ENCODE measurements at regions not wholly inside any gene's neighbourhood (a gene's known extent, or its start where the extent isn't known, plus 50 kb on each side); places are given as distances from the start of the nearest gene placed in this dataset.

GRCh38 chr6:165040440-165040839 lies 269.0 kb downstream of the C6orf118 start:
- Histone ChIP-seq H3K4me3 (replicated peaks; ENCODE audit: low read depth, low read length) (no peak overlapping the region), H3K27me3 (replicated peaks; ENCODE audit: control insufficient read depth, insufficient read depth, low read length) (no peaks in the 10 kb centered on the region), H3K36me3 (ENCODE audit: control insufficient read depth, insufficient read depth, low read length) (no peaks in the 10 kb centered on the region)
- no peak for TF ChIP-seq CTCF (IDR thresholded peaks at IDR 0.05; ENCODE audit: insufficient read depth, low read length, poor library complexity, severe bottlenecking)
- DNase-seq (ENCODE audit: extremely low read depth, insufficient read length), result no peak

DNA sequence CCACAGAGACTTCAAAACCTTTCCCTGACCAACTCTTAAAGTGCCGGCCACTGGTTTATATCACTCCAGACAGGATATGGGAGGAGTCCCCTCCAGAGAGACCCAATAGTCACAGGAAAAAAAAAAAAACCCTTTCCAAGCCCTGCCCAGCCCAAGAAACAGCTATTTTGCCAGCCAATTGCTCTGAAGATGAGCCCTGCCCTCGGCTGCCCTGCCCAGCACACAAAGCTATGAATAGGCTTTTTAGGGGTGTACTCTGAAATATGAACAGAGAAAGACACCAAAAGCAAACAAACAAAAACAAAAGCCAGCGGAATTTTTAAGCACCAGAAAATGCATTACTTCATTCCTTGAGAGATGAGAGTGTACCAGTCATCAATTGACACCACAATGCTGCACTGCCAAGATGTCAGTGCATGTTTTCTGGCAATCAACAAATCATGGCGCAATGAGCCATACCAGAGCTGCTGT lies 275.1 kb downstream of the C6orf118 start:
- H3K4me3 ChIP-seq (replicated peaks; ENCODE audit: low read depth, low read length), result no peak overlapping the region
- no peaks in the 10 kb centered on the region for H3K36me3 ChIP-seq (ENCODE audit: control insufficient read depth, insufficient read depth, low read length)
- no peaks in the 10 kb centered on the region for H3K27me3 ChIP-seq (replicated peaks; ENCODE audit: control insufficient read depth, insufficient read depth, low read length)
- no peak for DNase-seq (ENCODE audit: extremely low read depth, insufficient read length)
- TF ChIP-seq CTCF (IDR thresholded peaks at IDR 0.05; ENCODE audit: insufficient read depth, low read length, poor library complexity, severe bottlenecking), result no peak

- TF ChIP-seq CTCF (IDR thresholded peaks at IDR 0.05; ENCODE audit: insufficient read depth, low read length, poor library complexity, severe bottlenecking), result no peak
- Histone ChIP-seq H3K36me3 (ENCODE audit: control insufficient read depth, insufficient read depth, low read length) (no peaks in the 10 kb centered on the region), H3K4me3 (replicated peaks; ENCODE audit: low read depth, low read length) (no peak overlapping the region), H3K27me3 (replicated peaks; ENCODE audit: control insufficient read depth, insufficient read depth, low read length) (no peaks in the 10 kb centered on the region)
- DNase-seq (ENCODE audit: extremely low read depth, insufficient read length), result no peak
These were observed 277.9 kb downstream of the C6orf118 start for GRCh38 chr6:165031502-165031901.

GRCh38 chr6:165025040-165025439 lies 284.4 kb downstream of the C6orf118 start:
- TF ChIP-seq CTCF (IDR thresholded peaks at IDR 0.05; ENCODE audit: insufficient read depth, low read length, poor library complexity, severe bottlenecking), result no peak
- Histone ChIP-seq H3K36me3 (ENCODE audit: control insufficient read depth, insufficient read depth, low read length) (no peaks in the 10 kb centered on the region), H3K4me3 (replicated peaks; ENCODE audit: low read depth, low read length) (no peak overlapping the region), H3K27me3 (replicated peaks; ENCODE audit: control insufficient read depth, insufficient read depth, low read length) (no peaks in the 10 kb centered on the region)
- DNase-seq (ENCODE audit: extremely low read depth, insufficient read length), result no peak

DNA sequence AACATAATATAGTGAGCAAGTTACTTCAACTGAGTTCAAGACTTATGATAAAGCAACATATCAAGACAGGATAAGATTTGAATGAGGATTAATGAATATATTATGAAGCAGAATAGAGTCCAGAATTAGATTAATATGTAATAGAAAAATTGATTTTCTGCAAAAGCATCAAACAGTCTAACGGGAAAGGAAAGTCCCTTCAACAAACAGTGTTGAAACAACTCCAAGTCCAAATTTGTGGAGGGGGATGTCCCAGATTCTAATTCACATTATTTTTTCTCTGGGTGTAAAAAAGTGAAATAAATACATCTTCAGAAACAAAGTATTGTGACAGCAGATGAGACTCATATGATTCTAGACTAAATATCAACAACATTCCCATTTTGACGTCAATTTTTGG lies 289.7 kb downstream of the C6orf118 start:
- no peak for DNase-seq (ENCODE audit: extremely low read depth, insufficient read length)
- no peak overlapping the region for H3K4me3 ChIP-seq (replicated peaks; ENCODE audit: low read depth, low read length)
- no peaks in the 10 kb centered on the region for H3K27me3 ChIP-seq (replicated peaks; ENCODE audit: control insufficient read depth, insufficient read depth, low read length)
- H3K36me3 ChIP-seq (ENCODE audit: control insufficient read depth, insufficient read depth, low read length), result no peaks in the 10 kb centered on the region
- no peak for TF ChIP-seq CTCF (IDR thresholded peaks at IDR 0.05; ENCODE audit: insufficient read depth, low read length, poor library complexity, severe bottlenecking)

GRCh38 chr6:165015676-165016075 lies 293.7 kb downstream of the C6orf118 start:
- Histone ChIP-seq H3K27me3 (replicated peaks; ENCODE audit: control insufficient read depth, insufficient read depth, low read length) (no peaks in the 10 kb centered on the region), H3K36me3 (ENCODE audit: control insufficient read depth, insufficient read depth, low read length) (no peaks in the 10 kb centered on the region), H3K4me3 (replicated peaks; ENCODE audit: low read depth, low read length) (no peak overlapping the region)
- no peak for DNase-seq (ENCODE audit: extremely low read depth, insufficient read length)
- no peak for TF ChIP-seq CTCF (IDR thresholded peaks at IDR 0.05; ENCODE audit: insufficient read depth, low read length, poor library complexity, severe bottlenecking)

Data from GM06990 (cell line).